HL-60 (cell line): ENCODE measurements at regions not wholly inside any gene's neighbourhood (a gene's known extent, or its start where the extent isn't known, plus 50 kb on each side); places are given as distances from the start of the nearest gene placed in this dataset.

Experiments
- CTCF ChIP-seq: IDR thresholded peaks from one replicate; pipeline ENCODE4 v1.5.1; 2011; ENCODE audit warnings: low read length, control low read depth, inconsistent platforms; ENCODE audit not compliant: insufficient read depth
- GABPA ChIP-seq: IDR thresholded peaks from 2 replicates; pipeline ENCODE4 v1.6.1; 2012; ENCODE audit warnings: low read depth
- POLR2AphosphoS5 ChIP-seq: IDR thresholded peaks from 2 replicates; pipeline ENCODE4 v1.6.1; 2012; ENCODE audit warnings: low read depth
- SPI1 ChIP-seq: IDR thresholded peaks from 2 replicates; pipeline ENCODE4 v1.6.1; 2012; ENCODE audit warnings: low read depth, mild to moderate bottlenecking, borderline replicate concordance

GRCh38 chr2:194621945-194622344, 1035.1 kb upstream of the SLC39A10 start:
- no peak for TF ChIP-seq POLR2AphosphoS5
- TF ChIP-seq CTCF: no peak
- TF ChIP-seq GABPA: no peak
- TF ChIP-seq SPI1: no peak
